Kidney (tissue), 13 donors: ENCODE measurements at regions not wholly inside any gene's neighbourhood (a gene's known extent, or its start where the extent isn't known, plus 50 kb on each side); places are given as distances from the start of the nearest gene placed in this dataset.

Experiments
- DNase-seq, 5 donors: peaks; one replicate each; pipeline ENCODE4 v3.0.0-alpha.2; 2013 to 2020
- FAIRE-seq: peaks from 2 replicates; lab custom pipeline; 2012; peaks lifted over from hg19 to GRCh38; lab: Jason Lieb, UNC
- H3K27ac ChIP-seq, 2 donors: one replicate each; pipeline ENCODE4 v1.7.0; 2013; ENCODE audit warnings: low read depth in 2 of 2, low read length in 2 of 2, inconsistent platforms in 1 of 2
- H3K27me3 ChIP-seq: one replicate; pipeline ENCODE4 v1.7.1; 2013; ENCODE audit warnings: low read length, inconsistent platforms; ENCODE audit not compliant: control insufficient read depth, insufficient read depth
- H3K36me3 ChIP-seq, 3 donors: one replicate each; pipeline versions ENCODE4 v1.7.0 to v1.7.1; 2013; ENCODE audit warnings: low read length in 3 of 3, control low read depth in 1 of 3, inconsistent platforms in 1 of 3; ENCODE audit not compliant: insufficient read depth in 3 of 3, control insufficient read depth in 2 of 3
- H3K4me1 ChIP-seq, 3 donors: one replicate each; pipeline versions ENCODE4 v1.7.0 to v1.7.1; 2013; ENCODE audit warnings: low read length in 3 of 3, inconsistent platforms in 1 of 3, low read depth in 1 of 3; ENCODE audit not compliant: control insufficient read depth in 2 of 3, insufficient read depth in 2 of 3
- H3K4me3 ChIP-seq, 3 donors: one replicate each; pipeline versions ENCODE4 v1.7.0 to v1.8.1; 2013; ENCODE audit warnings: low read length in 3 of 3, control low read depth in 1 of 3, inconsistent platforms in 1 of 3
- H3K9ac ChIP-seq, 3 donors: one replicate each; pipeline versions ENCODE4 v1.7.0 to v1.7.1; 2013; ENCODE audit warnings: low read length in 3 of 3, control low read depth in 1 of 3, inconsistent platforms in 1 of 3
- H3K9me3 ChIP-seq, 3 donors: one replicate each; pipeline versions ENCODE4 v1.7.0 to v1.7.1; 2013; ENCODE audit warnings: low read length in 3 of 3, control low read depth in 1 of 3, inconsistent platforms in 1 of 3; ENCODE audit not compliant: control insufficient read depth in 2 of 3, insufficient read depth in 1 of 3
- intact Hi-C: fragments of 100-400 bp; cut with DNase I; formaldehyde crosslinking; loops from one replicate; pipeline ENCODE4 v1.11.1; 2022
- TF ChIP-seq, protein P1 (sequence below): IDR thresholded peaks from 3 replicates; pipeline ENCODE4 v1.5.1; 2012; ENCODE audit warnings: mild to moderate bottlenecking, moderate library complexity, borderline replicate concordance; ENCODE audit not compliant: insufficient read depth; ENCODE audit errors: extremely low read depth
- donor health status: control.
- donor health status: control.
- donor health status: control.
- donor health status: control.
- donor health status: control.
- donor health status: DM: yes; HTN: yes; CAD: no.
- donor health status: Normal renal cell carcinoma (clear cell type).

DNA sequence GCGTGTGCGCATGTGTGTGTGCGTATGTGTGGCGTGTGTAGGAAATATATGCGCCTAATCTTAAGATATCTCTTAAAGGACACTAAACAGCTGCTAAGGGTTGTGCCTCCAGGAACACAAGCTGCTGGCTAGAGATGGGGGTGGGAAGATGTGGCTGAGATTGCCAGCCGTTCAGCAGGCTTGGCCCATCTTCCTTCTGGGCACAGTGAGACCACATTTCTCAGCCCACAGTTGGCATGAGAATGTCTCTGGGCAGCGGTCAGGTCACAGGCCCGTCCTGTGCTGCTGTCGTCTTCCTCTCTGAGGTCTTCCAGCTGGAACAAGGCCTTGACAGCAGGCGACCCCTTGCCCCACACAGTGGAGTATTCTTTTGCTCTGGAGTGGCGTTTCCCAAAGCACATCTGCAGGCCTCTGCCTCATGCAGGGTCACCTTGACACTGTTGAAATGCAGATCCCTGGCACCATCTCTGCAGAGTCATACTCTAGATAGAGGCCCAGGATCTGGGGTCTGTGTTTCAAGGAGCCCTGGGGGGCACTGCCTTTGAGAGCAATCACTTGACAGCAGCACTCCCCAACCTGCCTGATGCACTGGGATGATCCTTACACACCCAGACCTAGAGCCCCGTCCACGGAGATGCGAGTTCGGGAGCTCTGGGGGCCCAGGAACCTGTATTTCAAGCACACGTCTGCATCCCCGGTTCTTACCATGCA is 335.5 kb upstream of the SFSWAP start:
- FAIRE-seq (no peak), DNase-seq (no peak)
- H3K9ac ChIP-seq: no peak overlapping the region
- no peaks in the 10 kb centered on the region for H3K36me3 ChIP-seq
- intact Hi-C loops: no loop called here
- no peaks in the 10 kb centered on the region for H3K9me3 ChIP-seq
- H3K27me3 ChIP-seq: no peaks in the 10 kb centered on the region
- no peak overlapping the region for H3K27ac ChIP-seq
- H3K4me3 ChIP-seq: no peak overlapping the region
- no peaks in the 10 kb centered on the region for H3K4me1 ChIP-seq
- TF ChIP-seq, protein P1, sequence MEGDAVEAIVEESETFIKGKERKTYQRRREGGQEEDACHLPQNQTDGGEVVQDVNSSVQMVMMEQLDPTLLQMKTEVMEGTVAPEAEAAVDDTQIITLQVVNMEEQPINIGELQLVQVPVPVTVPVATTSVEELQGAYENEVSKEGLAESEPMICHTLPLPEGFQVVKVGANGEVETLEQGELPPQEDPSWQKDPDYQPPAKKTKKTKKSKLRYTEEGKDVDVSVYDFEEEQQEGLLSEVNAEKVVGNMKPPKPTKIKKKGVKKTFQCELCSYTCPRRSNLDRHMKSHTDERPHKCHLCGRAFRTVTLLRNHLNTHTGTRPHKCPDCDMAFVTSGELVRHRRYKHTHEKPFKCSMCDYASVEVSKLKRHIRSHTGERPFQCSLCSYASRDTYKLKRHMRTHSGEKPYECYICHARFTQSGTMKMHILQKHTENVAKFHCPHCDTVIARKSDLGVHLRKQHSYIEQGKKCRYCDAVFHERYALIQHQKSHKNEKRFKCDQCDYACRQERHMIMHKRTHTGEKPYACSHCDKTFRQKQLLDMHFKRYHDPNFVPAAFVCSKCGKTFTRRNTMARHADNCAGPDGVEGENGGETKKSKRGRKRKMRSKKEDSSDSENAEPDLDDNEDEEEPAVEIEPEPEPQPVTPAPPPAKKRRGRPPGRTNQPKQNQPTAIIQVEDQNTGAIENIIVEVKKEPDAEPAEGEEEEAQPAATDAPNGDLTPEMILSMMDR: no peak

DNA sequence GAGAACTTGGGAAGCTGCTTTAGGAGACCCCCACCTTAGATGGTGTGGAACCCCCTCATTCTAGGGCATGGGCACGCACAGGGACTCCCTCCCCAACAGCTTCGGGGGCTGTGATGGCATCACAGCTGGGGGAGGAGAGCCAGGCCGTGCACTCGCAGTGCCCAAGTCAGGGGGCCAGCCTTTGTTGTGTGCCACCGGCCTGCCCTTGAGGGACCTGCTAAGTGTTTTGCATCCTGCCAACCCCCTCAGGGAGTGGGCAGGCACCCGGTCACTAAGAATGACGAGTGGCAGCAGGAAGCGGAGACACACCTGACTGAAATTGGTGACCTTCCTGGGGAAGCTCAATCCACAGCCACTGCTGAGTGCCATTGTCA is 334.9 kb upstream of the SFSWAP start:
- no peak for DNase-seq
- TF ChIP-seq, protein P1: no peak
- no peaks in the 10 kb centered on the region for H3K27me3 ChIP-seq
- H3K9ac ChIP-seq: no peak overlapping the region
- no peak for FAIRE-seq
- H3K4me1 ChIP-seq: no peaks in the 10 kb centered on the region
- intact Hi-C loops: no loop called here
- H3K4me3 ChIP-seq: no peak overlapping the region
- H3K9me3 ChIP-seq: no peaks in the 10 kb centered on the region
- H3K27ac ChIP-seq: no peak overlapping the region
- H3K36me3 ChIP-seq: no peaks in the 10 kb centered on the region

DNA sequence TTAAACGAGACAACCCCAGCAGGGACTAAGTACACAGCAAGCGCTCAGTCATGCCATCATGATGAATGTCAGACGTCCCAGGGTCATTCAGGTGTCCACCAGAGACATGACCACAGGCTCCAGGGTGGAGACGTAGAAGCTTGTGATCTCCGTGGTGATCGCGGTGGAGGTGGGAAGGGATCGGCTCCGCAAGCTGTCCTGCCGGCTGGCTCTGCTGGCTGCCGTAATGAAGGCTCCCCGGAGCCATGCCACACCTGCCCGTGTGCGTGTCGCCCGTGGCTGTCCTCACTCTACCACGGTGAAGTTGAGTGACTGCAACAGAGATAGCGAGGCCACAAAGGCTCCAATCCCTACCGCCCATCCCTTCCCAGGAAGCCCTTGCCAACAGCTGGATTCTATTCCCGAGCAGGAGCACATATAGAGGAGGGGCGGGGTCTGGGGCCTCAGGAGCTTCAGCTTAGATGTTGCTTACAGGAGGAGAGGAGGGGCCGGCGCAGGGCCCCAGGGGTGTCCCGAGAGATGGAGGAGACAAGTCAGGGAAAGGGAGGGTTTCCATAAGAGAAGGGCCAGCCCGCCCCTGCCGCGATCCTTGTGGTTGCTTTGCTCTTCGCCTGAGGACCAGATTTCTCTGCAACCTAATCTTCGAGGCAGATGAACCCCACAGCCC is 332.6 kb upstream of the SFSWAP start:
- no peak for FAIRE-seq
- peak in 2 of 5 donors; percentile 21 to 63 for DNase-seq

More for the DNA sequence above, 332.6 kb upstream of the SFSWAP start:
- Histone ChIP-seq H3K4me1 (no peaks in the 10 kb centered on the region), H3K9me3 (no peaks in the 10 kb centered on the region), H3K9ac (no peak overlapping the region), H3K27me3 (no peaks in the 10 kb centered on the region), H3K36me3 (no peaks in the 10 kb centered on the region), H3K27ac (no peak overlapping the region), H3K4me3 (no peak overlapping the region)
- intact Hi-C loops: no loop called here
- TF ChIP-seq, protein P1: no peak
